ENCODE measurements at regions not wholly inside any gene's neighbourhood (a gene's known extent, or its start where the extent isn't known, plus 50 kb on each side); places are given as distances from the start of the nearest gene placed in this dataset.

DNA sequence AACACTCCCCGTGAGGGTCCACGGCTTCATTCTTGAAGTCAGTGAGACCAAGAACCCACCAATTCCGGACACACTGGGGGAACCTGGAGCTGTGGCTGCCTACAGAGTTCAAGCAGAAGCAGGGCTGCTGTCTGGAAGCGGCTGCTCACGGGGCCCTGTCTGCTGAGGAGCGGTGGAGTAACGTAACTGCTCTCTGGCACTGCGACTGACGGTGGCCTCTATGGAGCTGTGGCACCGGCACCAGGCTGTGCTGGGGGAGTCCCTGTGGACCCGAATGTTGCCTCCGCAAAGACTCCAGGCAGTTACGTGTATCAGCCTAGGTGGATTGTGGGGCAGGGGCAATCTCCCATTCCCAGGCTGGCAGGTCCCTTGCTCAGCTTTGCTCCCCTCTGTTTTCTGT is 703.3 kb upstream of the FRG1 start:
- DNase-seq (ENCODE audit: low read depth, low spot score), result no peak

DNA sequence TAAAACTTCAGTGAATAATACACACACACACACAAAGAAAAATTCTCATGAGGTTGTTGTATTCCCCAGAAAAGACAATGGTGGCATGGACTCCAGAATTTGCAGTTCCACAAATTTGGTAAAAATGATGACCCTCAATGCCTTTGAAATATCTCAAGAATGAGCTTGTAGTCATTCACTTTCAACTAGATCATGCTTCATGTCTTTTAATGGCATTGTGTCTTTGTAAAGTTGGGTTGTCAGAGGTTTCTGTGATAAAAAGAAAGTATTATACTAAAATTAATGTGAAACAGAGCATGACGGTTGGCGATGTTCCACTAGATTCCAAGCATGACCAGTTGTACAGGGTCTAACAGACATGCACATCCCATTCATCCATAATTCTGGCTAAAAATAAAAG is 685.0 kb upstream of the FRG1 start:
- DNase-seq (ENCODE audit: low read depth, low spot score), result no peak

DNA sequence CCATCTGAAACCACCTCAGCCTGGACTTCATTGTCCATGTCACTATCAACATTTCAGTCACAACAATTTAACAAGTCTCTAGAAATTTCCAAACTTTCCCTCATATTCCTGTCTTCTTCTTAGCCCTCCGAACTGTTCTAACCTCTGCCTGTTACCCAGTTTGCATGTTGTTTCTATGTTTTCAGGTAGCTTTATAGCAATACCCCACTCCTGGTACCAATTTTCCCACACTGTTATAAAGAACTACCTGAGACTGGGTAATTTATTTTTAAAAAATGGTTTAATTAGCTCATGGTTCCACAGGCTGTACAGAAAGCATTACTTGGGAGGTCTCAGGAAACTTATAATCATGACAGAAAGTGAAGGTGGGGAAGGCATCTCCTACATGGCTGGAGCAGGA is 679.2 kb upstream of the FRG1 start:
- no peak for DNase-seq (ENCODE audit: low read depth, low spot score)

DNA sequence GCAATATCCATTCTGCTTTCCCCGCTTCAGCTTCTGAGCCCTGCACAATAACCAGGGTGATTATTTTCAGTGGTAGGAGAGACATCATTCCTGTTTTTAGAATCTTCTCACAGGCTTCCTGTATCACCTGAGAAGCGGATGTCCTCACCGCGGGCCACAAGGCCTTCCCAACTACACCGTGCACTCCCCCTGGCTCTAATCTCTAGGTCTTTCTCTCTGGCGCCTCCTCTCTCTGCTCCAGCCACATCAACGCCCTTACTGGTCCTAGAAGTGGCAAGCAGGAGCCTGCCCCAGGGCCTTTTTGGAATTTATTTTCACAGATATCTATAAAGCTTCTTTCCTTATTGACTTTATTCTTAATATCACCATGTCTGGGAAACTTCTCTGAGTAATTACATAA is 675.2 kb upstream of the FRG1 start:
- DNase-seq (ENCODE audit: low read depth, low spot score), result no peak

DNA sequence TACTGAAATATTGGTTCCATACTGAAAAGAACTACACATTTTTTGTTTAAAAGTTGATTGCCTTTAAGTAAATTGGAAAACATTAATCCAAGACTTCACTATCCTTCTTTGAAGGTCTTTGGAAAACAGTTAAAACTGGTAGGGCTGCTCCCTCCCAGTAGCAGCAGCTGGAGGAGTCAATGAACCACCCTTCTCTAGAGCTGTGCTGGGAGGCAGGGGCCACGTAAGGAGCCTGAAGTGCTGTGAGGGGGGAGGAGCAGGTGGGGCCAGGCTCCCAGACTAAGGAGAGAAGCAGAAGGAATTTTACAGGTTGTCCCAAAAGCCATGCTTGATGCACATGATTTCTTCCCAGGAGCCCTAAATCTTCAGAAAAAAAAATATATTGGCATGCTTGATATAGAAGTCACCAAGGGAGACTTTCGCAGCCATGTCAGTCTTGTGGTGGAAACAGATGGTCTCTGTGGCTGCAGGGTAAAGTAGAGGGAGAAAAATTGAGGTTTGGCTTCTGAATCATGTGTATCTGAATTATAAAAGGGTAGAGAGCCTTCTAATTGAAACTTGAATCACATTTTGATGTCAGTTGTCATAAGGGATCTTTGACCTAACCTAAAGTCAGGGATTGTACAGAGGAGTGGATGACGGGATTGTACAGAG is 673.2 kb upstream of the FRG1 start:
- no peak for DNase-seq (ENCODE audit: low read depth, low spot score)

DNA sequence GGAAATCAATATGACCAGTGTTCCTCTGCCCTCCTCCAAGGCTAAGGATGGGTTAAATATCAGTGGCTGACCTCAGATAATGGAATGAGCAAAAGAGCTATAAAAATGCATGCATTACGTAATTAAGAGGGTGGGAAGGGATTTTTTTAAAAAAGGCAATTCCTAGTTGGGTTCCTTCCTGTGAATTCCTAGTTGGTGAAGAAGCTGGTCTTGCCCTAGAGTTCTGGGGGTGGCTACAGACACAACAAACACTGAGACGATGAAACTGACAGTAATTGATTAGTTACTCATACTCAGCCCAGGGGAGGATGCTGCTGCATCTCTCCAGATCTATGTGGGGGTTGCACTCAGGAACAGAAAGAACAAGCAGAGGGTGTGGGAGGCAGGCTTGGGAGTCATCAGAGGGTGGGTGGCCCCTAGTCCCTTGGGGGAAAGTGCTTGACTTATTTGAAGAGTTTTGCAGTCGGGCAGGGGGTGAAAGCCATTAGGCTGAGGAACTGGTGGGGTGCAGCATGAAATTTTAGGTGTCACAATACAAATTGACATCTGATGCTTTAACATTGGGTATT is 662.0 kb upstream of the FRG1 start:
- no peak for DNase-seq (ENCODE audit: low read depth, low spot score)

DNA sequence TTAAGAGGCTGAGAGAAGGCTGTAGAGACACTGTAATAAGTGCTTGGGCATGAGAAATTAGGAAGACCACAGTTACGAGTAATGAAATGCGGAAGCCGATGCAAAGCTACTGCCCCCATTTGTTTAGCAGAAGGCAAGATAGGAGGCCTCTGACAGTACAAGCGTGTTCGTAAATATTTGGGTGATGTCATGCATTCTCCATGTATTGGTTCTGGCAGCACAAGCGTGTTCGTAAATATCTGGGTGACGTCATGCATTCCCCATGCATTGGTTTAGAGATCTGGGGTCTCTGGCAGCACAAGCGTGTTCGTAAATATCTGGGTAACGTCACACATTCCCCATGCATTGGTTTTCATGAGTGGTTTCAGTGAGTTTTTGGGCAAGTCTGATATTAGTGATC is 661.5 kb upstream of the FRG1 start:
- no peak for DNase-seq (ENCODE audit: low read depth, low spot score)

DNA sequence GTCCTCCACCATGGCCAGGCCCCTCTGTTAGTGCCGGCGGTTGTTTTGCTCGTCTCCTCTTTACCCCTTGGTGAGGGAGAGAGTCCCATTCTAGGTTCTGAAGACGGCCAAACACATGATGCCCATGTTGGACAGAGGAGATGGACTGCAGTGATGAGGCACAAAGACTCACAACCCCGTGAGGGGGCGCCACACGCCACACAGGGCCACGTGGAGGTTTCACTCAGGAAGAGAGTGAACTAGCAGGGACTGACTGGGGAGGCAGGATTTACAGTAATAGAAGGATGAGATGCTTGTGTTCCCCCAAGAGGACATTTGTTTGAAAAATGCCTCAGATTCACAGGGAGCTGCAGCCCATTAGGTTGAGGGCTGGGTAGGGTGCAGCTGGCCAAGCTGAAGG is 655.3 kb upstream of the FRG1 start:
- no peak for DNase-seq (ENCODE audit: low read depth, low spot score)

DNA sequence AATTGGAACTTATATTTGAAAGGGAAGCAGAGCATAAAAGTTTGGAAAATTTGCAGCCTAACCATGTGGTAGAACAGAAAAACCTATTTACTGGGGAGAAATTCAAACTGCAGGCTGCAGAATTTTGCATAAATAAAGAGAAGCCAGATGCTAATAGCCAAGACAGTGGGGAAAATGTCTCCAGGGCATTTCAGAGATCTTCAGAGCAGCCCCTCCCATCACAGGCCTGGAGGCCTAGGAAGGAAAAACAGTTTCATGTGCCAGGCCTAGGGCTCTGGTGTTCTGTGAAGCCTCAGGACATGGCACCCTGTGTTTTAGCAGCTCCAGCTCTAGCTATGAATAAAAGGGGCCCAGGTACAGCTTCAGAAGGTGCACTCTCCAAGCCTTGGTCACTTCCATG is 648.7 kb upstream of the FRG1 start:
- no peak for DNase-seq (ENCODE audit: low read depth, low spot score)

DNA sequence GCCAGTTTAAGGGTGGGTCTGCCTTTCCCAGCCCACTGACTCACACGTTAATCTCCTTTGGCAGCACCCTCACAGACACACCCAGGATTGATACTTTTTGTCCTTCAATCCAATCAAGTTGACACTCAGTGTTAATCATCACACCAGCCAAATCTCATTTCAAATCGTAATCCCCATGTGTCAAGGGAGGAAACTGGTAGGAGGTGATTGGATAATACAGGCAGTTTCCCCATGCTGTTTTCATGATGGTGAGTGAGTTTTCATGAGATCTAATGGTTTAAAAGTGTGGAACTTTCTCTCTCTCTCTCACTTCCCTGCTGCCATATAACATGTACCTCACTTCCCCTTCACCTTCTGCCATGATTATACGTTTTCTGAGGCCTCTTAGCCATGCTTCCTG is 647.2 kb upstream of the FRG1 start:
- DNase-seq (ENCODE audit: low read depth, low spot score), result no peak

DNA sequence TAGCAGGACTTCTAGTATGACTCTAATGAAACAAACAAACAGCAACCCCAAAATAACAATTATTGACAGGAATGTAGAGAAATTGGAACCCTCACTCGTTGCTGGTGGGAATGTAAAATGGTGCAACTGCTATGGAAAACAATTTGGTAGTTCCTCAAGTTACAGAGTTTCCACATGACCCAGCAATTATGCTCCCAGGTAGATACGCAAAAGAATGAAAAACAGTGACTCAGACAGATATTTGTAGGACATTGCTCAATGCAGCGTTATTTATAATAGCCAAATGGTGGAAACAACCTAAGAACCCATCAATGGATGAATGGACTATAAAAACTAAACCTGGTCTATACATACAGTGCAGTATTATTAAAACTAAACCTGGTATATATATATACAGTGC is 646.1 kb upstream of the FRG1 start:
- DNase-seq (ENCODE audit: low read depth, low spot score), result no peak

DNA sequence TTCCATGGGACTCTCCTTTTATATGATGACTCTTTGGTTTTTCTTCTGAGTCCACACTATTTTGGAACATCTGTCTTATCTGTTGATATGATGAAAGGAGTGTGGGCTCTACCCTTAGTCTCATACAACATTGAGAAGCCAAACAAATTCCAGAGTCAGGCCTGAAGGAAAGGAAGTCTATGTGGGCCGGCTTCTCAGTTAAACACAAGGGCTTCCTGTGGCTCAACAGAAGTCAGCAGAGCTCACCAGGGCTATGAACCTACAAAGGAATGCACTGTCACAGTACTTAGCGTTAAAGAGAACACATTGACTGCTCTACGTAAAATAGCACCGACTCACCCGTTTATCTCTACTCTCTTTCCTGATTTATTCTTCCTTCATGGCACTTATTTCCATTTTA is 641.0 kb upstream of the FRG1 start:
- no peak for DNase-seq (ENCODE audit: low read depth, low spot score)

DNA sequence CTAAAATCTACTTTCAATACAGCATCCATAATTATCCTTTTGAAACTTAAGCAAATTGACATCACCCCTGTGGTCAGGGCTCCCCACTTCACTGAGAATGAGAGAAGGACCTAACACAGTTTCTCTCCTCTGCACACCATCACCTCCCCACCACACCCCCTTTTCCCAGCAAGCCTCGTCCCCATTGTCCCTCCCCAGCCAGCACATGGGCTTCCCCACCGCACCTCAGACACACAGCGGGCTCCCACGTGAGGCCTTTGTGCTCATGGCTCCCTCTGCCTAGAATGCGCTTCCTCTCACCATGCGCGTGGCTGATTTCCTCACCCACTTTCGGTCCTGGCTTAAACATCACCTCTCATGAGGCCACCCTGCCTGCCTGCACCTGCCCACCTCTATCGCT is 639.0 kb upstream of the FRG1 start:
- DNase-seq (ENCODE audit: low read depth, low spot score), result no peak

DNA sequence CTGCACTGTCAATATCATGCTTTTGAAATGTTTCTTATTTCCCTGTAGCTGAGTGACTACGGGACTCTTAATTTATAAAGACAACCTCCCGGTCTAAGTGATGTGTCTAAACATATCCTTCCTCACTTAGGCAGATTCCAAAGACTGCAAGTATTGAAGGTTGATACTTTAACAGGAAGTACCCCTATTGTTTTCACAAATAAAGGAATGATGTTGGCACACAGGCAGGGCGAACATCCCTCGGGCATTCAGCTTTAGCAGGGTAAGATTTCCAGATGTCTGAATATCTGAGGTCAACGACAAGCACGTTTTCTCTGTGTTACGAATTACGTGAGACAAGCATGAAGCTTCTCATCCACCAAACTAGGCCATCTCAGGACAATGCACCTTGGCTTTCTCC is 638.0 kb upstream of the FRG1 start:
- no peak for DNase-seq (ENCODE audit: low read depth, low spot score)

DNA sequence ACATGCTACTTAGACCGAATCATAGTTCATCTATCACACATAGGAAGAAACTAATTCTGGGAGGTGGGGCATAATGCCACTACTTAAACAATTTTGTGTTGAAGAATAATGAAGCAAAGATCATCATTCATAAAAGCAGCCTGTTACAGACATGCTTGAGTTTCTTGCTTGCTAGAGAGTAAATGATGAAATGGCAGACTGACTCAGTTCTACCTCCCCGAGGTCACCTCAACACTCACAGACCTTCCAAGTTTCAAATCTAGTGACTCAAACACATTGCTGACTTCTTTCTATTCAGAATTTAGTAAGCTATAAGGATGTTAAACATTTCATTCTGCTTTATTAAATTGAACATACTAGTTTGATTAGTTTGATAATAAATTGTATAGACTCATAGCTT is 636.5 kb upstream of the FRG1 start:
- DNase-seq (ENCODE audit: low read depth, low spot score), result no peak

DNA sequence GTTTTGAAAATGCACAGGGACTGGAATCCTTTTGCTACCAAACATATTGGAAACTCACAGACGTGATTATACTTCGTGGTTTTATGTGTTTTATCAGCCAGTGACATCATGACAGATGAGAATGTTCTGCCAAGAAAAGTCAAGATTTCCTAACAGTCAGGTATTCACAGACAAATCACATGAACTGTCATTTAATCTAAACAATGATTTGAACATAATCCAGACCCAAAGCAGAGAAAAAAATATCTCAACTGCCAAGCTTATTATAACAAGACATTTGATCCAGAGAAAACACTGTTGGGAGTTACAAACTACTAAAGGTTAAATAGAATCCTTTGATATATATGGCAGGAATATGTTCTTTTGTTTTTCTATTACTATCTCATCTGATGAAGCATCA is 635.9 kb upstream of the FRG1 start:
- DNase-seq (ENCODE audit: low read depth, low spot score), result no peak

DNA sequence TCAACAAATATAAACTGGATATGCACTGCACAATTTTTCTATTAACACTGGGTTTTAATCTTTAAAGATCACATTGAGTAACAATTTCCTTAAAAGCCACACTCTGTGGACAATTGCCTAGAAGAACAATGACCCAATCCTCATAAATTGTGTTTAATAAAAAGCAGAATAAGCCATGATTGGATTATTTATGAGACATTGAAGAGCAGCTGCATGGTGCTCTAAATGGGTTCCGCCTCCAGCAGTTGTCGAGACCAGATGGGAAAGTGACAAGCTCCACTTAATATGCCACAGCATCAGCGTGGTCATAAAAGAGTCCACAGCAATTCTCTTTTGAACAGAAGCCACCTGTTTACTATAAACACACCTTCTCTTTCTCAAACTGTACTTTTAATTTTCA is 635.2 kb upstream of the FRG1 start:
- no peak for DNase-seq (ENCODE audit: low read depth, low spot score)

DNA sequence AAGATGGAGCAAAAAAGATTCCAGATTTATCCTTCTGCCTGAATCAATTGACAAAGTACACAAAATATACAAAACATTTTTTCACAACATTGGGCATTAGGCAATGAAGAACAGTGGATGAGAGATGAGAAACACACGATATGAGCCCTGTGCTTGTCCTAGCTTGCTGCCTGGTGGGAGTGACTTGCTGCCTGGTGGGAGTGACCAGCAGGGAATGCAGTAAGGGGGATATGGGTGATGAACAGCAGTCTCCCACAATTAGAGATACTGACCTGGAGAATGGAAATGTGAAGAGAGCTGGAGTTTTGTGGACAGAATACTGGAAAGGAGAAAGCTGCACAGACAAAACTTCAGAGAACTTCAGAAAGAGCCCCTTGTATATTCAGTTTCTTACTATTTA is 629.4 kb upstream of the FRG1 start:
- no peak for DNase-seq (ENCODE audit: low read depth, low spot score)

DNA sequence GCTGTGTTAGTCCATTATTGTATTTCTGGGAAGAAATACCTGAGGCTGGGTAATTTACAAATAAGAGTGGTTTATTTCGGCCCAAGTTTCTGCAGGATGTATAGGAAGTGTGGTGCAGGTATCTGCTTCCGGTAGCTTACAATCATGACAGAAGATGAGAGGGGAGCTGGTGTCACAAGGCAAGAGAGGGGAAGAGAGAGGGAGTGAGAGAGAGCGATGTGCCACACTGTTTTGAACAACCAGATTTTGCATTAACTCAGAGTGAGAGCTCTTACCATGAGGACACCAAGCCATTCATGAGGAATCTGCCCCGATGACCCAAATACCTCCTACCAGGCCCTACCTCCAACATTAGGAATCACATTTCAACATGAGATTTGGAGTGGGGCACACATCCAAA is 627.6 kb upstream of the FRG1 start:
- DNase-seq (ENCODE audit: low read depth, low spot score), result no peak

DNA sequence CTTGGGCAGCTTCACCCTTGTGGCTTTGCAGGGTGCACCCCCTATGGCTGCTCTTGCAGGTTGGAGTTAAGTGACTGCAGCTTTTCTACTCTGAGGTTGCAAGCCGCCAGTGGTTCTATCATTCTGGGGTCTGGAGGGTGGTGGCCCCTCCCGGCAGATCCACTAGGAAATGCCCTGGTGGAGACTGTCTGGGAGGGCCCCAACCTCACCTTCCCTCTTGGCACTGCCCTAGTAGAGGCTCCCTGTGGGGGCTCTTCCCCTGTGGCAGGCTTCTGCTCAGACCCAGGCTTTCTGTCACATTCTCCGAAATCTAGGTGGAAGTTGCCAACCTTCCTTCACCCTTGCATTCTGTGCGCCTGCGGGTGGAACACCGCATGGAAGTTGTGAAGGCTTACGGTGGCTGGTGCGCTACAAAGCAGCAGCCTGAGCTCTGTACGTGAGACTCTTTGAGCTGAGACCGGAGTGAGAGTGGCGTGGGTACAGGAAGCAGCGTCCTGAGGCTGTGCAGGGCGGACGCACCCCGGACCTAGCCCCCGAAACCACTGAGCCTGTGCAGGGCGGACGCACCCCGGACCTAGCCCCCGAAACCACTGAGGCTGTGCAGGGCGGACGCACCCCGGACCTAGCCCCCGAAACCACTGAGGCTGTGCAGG is 626.7 kb upstream of the FRG1 start:
- DNase-seq (ENCODE audit: low read depth, low spot score), result no peak

DNA sequence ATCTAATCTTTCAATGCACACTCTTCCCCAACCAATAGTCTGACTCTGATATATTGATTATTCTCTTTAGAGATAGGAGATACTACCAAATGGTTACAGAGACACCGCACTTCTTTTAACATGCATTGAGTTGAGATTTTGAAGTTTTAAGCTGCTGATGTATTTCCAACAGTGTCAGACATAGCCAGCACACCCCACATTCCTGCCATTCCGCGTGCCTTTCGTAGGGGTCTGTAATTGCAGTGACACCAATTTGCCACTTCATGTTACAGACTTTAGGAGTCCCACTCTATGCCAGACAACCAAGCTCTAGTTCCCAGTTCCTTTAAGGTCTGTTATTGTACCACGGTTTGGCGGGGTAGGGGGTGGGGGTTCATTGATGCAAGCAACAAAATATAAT is 618.2 kb upstream of the FRG1 start:
- DNase-seq (ENCODE audit: low read depth, low spot score), result no peak

DNA sequence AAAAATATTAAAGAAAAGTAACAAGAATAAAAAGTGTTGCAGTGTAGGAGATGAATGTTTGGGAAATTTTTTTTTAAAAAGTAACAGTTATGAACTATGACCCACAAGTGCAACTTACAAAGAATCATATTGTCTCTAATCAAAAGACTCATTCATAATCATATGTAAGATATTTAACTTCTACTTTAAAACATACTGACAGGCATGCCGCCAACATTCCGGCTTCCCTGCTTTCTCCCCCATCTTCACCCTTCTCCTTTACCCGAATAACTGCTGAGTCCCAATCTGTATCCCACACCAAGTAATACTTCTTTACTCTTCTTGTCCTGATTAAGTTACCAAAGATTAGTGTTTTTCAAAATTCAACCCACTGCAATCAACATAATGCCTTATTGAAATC is 598.8 kb upstream of the FRG1 start:
- DNase-seq (ENCODE audit: low read depth, low spot score), result no peak

DNA sequence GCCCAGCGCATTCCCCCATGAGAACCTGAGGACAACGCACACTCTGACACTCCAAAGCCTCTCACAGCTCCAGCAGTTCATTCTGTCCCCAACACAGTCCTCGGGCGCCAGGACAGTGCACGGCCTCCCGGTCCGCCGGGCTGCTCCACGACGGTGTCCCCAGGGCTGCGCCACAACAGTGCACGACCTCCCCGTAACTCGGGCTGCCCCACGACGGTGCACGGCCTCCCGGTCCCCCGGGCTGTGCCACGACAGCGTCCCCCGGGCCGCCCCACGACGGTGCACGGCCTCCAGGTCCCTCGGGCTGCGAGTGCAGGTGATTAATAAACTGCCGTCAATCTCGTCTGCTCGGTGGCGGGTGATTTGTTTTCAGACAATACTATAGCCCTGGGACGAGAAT is 585.1 kb upstream of the FRG1 start:
- no peak for DNase-seq (ENCODE audit: low read depth, low spot score)

DNA sequence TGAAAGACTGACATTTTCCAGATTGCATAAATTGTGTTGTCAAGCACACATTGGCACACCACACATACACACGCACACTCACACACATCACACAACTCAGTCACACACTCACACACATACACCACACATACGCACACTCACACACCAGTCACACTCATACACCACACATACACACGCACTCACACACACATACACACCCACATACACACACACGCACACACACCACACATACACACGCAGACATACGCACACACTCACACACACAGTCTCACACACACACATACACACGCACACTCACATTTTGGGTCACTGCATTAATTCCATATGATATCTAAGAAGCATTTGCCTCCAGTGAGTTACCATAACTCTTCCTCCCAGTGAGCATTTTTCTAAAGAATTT is 578.3 kb upstream of the FRG1 start:
- DNase-seq (ENCODE audit: low read depth, low spot score), result no peak
